Neural cell (in vitro differentiated cells): ENCODE measurements at regions not wholly inside any gene's neighbourhood (a gene's known extent, or its start where the extent isn't known, plus 50 kb on each side); places are given as distances from the start of the nearest gene placed in this dataset.

Source experiments
- EZH2 ChIP-seq: fragments of 200-600, 300-800 bp; shearing (Covaris generic), sonication (generic); IDR thresholded peaks from 2 replicates; pipeline ENCODE4 v1.6.1; 2014; ENCODE audit warnings: antibody characterized with exemption, low read length, borderline replicate concordance, mild to moderate bottlenecking; ENCODE audit not compliant: insufficient read depth, poor library complexity, severe bottlenecking
- POLR2AphosphoS5 ChIP-seq: IDR thresholded peaks from 2 replicates; pipeline ENCODE4 v1.6.1; 2012
- RAD21 ChIP-seq: fragments of 450-650 bp; conservative IDR thresholded peaks from 2 replicates; pipeline ENCODE4 v1.6.1; 2014; ENCODE audit warnings: antibody characterized with exemption, mild to moderate bottlenecking, moderate library complexity
- TAF1 ChIP-seq: IDR thresholded peaks from 2 replicates; pipeline ENCODE4 v1.6.1; 2012; ENCODE audit warnings: low read depth
- TF ChIP-seq, protein P1 (sequence below): fragments of 450-650 bp; IDR thresholded peaks from 2 replicates; pipeline ENCODE4 v1.5.1; 2014; ENCODE audit warnings: antibody characterized with exemption, mild to moderate bottlenecking, moderate library complexity; ENCODE audit not compliant: poor library complexity, severe bottlenecking
- TF ChIP-seq, protein P2 (sequence below): IDR thresholded peaks from 2 replicates; pipeline ENCODE4 v1.6.1; 2012; ENCODE audit warnings: borderline replicate concordance

- TF ChIP-seq, protein P1, sequence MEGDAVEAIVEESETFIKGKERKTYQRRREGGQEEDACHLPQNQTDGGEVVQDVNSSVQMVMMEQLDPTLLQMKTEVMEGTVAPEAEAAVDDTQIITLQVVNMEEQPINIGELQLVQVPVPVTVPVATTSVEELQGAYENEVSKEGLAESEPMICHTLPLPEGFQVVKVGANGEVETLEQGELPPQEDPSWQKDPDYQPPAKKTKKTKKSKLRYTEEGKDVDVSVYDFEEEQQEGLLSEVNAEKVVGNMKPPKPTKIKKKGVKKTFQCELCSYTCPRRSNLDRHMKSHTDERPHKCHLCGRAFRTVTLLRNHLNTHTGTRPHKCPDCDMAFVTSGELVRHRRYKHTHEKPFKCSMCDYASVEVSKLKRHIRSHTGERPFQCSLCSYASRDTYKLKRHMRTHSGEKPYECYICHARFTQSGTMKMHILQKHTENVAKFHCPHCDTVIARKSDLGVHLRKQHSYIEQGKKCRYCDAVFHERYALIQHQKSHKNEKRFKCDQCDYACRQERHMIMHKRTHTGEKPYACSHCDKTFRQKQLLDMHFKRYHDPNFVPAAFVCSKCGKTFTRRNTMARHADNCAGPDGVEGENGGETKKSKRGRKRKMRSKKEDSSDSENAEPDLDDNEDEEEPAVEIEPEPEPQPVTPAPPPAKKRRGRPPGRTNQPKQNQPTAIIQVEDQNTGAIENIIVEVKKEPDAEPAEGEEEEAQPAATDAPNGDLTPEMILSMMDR = peak; percentile 36
- TF ChIP-seq TAF1 (no peak), EZH2 (no peak), POLR2AphosphoS5 (no peak), RAD21 (no peak)
- TF ChIP-seq, protein P2, sequence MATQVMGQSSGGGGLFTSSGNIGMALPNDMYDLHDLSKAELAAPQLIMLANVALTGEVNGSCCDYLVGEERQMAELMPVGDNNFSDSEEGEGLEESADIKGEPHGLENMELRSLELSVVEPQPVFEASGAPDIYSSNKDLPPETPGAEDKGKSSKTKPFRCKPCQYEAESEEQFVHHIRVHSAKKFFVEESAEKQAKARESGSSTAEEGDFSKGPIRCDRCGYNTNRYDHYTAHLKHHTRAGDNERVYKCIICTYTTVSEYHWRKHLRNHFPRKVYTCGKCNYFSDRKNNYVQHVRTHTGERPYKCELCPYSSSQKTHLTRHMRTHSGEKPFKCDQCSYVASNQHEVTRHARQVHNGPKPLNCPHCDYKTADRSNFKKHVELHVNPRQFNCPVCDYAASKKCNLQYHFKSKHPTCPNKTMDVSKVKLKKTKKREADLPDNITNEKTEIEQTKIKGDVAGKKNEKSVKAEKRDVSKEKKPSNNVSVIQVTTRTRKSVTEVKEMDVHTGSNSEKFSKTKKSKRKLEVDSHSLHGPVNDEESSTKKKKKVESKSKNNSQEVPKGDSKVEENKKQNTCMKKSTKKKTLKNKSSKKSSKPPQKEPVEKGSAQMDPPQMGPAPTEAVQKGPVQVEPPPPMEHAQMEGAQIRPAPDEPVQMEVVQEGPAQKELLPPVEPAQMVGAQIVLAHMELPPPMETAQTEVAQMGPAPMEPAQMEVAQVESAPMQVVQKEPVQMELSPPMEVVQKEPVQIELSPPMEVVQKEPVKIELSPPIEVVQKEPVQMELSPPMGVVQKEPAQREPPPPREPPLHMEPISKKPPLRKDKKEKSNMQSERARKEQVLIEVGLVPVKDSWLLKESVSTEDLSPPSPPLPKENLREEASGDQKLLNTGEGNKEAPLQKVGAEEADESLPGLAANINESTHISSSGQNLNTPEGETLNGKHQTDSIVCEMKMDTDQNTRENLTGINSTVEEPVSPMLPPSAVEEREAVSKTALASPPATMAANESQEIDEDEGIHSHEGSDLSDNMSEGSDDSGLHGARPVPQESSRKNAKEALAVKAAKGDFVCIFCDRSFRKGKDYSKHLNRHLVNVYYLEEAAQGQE = no peak
Measured at GRCh38 chr13:39263033-39263432, 224.8 kb downstream of the NHLRC3 start.
